H9 (cell line): ENCODE measurements at regions not wholly inside any gene's neighbourhood (a gene's known extent, or its start where the extent isn't known, plus 50 kb on each side); places are given as distances from the start of the nearest gene placed in this dataset.

Experiments used
- DNase-seq: peaks from one replicate; pipeline ENCODE4 v3.0.0-alpha.2; 2017
- H2AFZ ChIP-seq: one replicate; pipeline ENCODE4 v1.6.1; 2013; ENCODE audit warnings: mild to moderate bottlenecking, low read length, control low read depth, moderate library complexity
- H2AK5ac ChIP-seq: 2 replicates; pipeline ENCODE4 v1.6.1; 2013; ENCODE audit warnings: low read length, control low read depth, mixed read lengths; ENCODE audit not compliant: insufficient read length
- H2BK120ac ChIP-seq: one replicate; pipeline ENCODE4 v1.6.1; 2013; ENCODE audit warnings: low read depth, mild to moderate bottlenecking, low read length, control low read depth, inconsistent platforms; ENCODE audit not compliant: poor library complexity, severe bottlenecking
- H2BK12ac ChIP-seq: 2 replicates; pipeline ENCODE4 v1.6.1; 2013; ENCODE audit warnings: low read length, control low read depth, mixed read lengths, low read depth; ENCODE audit not compliant: insufficient read length
- H2BK15ac ChIP-seq: 2 replicates; pipeline ENCODE4 v1.6.1; 2013; ENCODE audit warnings: low read depth, low read length, control low read depth
- H2BK20ac ChIP-seq: one replicate; pipeline ENCODE4 v1.6.1; 2013; ENCODE audit warnings: low read depth, mild to moderate bottlenecking, low read length, control low read depth, inconsistent platforms; ENCODE audit not compliant: poor library complexity, severe bottlenecking
- H2BK5ac ChIP-seq: 2 replicates; pipeline ENCODE4 v1.6.1; 2013; ENCODE audit warnings: low read length, control low read depth, mixed read lengths; ENCODE audit not compliant: insufficient read length
- H3K14ac ChIP-seq: 2 replicates; pipeline ENCODE4 v1.6.1; 2013; ENCODE audit warnings: low read length, control low read depth; ENCODE audit not compliant: insufficient read depth
- H3K18ac ChIP-seq: 2 replicates; pipeline ENCODE4 v1.6.1; 2013; ENCODE audit warnings: low read depth, mild to moderate bottlenecking, mixed read lengths, low read length, control low read depth; ENCODE audit not compliant: insufficient read length
- H3K23ac ChIP-seq: 2 replicates; pipeline ENCODE4 v1.6.1; 2013; ENCODE audit warnings: low read length, control low read depth, mixed read lengths, low read depth; ENCODE audit not compliant: insufficient read length
- H3K23me2 ChIP-seq: 2 replicates; pipeline ENCODE4 v1.6.1; 2013; ENCODE audit warnings: low read depth, mild to moderate bottlenecking, mixed read lengths, low read length, control low read depth; ENCODE audit not compliant: insufficient read length, poor library complexity, severe bottlenecking
- H3K27ac ChIP-seq: 2 replicates; pipeline ENCODE4 v1.5.1; 2013; ENCODE audit warnings: low read length, control low read depth, mixed read lengths, low read depth; ENCODE audit not compliant: insufficient read length
- H3K27me3 ChIP-seq: 2 replicates; pipeline ENCODE4 v1.6.1; 2013; ENCODE audit warnings: low read length, control low read depth, inconsistent platforms; ENCODE audit not compliant: insufficient read depth
- H3K4ac ChIP-seq: 2 replicates; pipeline ENCODE4 v1.6.1; 2013; ENCODE audit warnings: low read depth, mild to moderate bottlenecking, control low read depth, inconsistent platforms, low read length, moderate library complexity
- H3K4me1 ChIP-seq: 2 replicates; pipeline ENCODE4 v1.6.1; 2013; ENCODE audit warnings: low read length, control low read depth, inconsistent platforms; ENCODE audit not compliant: insufficient read depth
- H3K4me2 ChIP-seq: 2 replicates; pipeline ENCODE4 v1.6.1; 2013; ENCODE audit warnings: low read length, control low read depth, mixed read lengths; ENCODE audit not compliant: insufficient read length, insufficient read depth
- H3K56ac ChIP-seq: 2 replicates; pipeline ENCODE4 v1.6.1; 2013; ENCODE audit warnings: low read depth, mild to moderate bottlenecking, mixed read lengths, low read length, control low read depth; ENCODE audit not compliant: insufficient read length
- H3K79me1 ChIP-seq: 2 replicates; pipeline ENCODE4 v1.6.1; 2013; ENCODE audit warnings: low read depth, mild to moderate bottlenecking, moderate library complexity, low read length, control low read depth, inconsistent platforms; ENCODE audit not compliant: insufficient read depth, poor library complexity, severe bottlenecking
- H3K79me2 ChIP-seq: 2 replicates; pipeline ENCODE4 v1.6.1; 2013; ENCODE audit warnings: low read length, control low read depth, inconsistent platforms; ENCODE audit not compliant: insufficient read depth
- H3K9ac ChIP-seq: 2 replicates; pipeline ENCODE4 v1.6.1; 2013; ENCODE audit warnings: low read length, control low read depth, mixed read lengths; ENCODE audit not compliant: insufficient read length; ENCODE audit errors: extremely low read depth
- H3K9me3 ChIP-seq: one replicate; pipeline ENCODE4 v1.6.1; 2013; ENCODE audit warnings: low read depth, low read length, inconsistent platforms; ENCODE audit not compliant: control insufficient read depth
- H3T11ph ChIP-seq: one replicate; pipeline ENCODE4 v1.6.1; 2013; ENCODE audit warnings: mild to moderate bottlenecking, low read length, control low read depth, inconsistent platforms
- H4K20me1 ChIP-seq: one replicate; pipeline ENCODE4 v1.6.1; 2013; ENCODE audit not compliant: control insufficient read depth, insufficient read length, insufficient read depth
- H4K5ac ChIP-seq: 2 replicates; pipeline ENCODE4 v1.6.1; 2013; ENCODE audit warnings: low read depth, mild to moderate bottlenecking, mixed read lengths, low read length, control low read depth; ENCODE audit not compliant: insufficient read length
- H4K8ac ChIP-seq: replicated peaks from 2 replicates; pipeline ENCODE4 v1.6.1; 2013; ENCODE audit warnings: low read length, control low read depth, mixed read lengths, low read depth; ENCODE audit not compliant: insufficient read length
- H4K91ac ChIP-seq: 2 replicates; pipeline ENCODE4 v1.6.1; 2013; ENCODE audit warnings: low read depth, mild to moderate bottlenecking, moderate library complexity, mixed read lengths, low read length, control low read depth; ENCODE audit not compliant: insufficient read length
- H3K27ac Mint-ChIP-seq, 3 experiments: 2 replicates in 2 of 3; 3 replicates in 1 of 3; pipeline ENCODE4 v1.8.0; 2020 to 2021; ENCODE audit warnings: mixed read lengths in 3 of 3, mild to moderate bottlenecking in 1 of 3, moderate library complexity in 1 of 3
- H3K27me3 Mint-ChIP-seq: 2 replicates; pipeline ENCODE4 v1.8.0; 2021; ENCODE audit warnings: low read depth, mild to moderate bottlenecking, moderate library complexity, mixed read lengths
- H3K36me3 Mint-ChIP-seq, 3 experiments: 2 replicates in 2 of 3; 3 replicates in 1 of 3; pipeline ENCODE4 v1.8.0; 2020 to 2021; ENCODE audit warnings: low read depth in 3 of 3, mixed read lengths in 3 of 3; ENCODE audit not compliant: insufficient read depth in 1 of 3
- H3K4me1 Mint-ChIP-seq, 2 experiments: 2 replicates each; pipeline ENCODE4 v1.8.0; 2020; ENCODE audit warnings: mixed read lengths in 2 of 2
- H3K4me3 Mint-ChIP-seq, 2 experiments: 2 replicates in 1 of 2; 3 replicates in 1 of 2; pipeline ENCODE4 v1.8.0; 2020 to 2021; ENCODE audit warnings: mild to moderate bottlenecking in 2 of 2, mixed read lengths in 2 of 2, moderate library complexity in 1 of 2
- H3K9me3 Mint-ChIP-seq, 2 experiments: 2 replicates in 1 of 2; 3 replicates in 1 of 2; pipeline ENCODE4 v1.8.0; 2020; ENCODE audit warnings: mild to moderate bottlenecking in 2 of 2, mixed read lengths in 2 of 2, moderate library complexity in 1 of 2
- WGBS: extraction: QIAGEN DNeasy Blood & Tissue Kit; methylation state at CpG from one replicate; pipeline ENCODE4 v1.1.7; 2013; ENCODE audit warnings: missing lambda C conversion rate, low lambda C conversion rate, mixed read lengths; ENCODE audit not compliant: insufficient read length; ENCODE audit errors: extremely low coverage; 5-methylcytosine and 5-hydroxymethylcytosine counted together
- TF ChIP-seq, protein P1 (sequence below): fragments of 200-600 bp; sonication (generic); conservative IDR thresholded peaks from 3 replicates; pipeline ENCODE4 v1.8.0; 2021; ENCODE audit warnings: antibody characterized with exemption, mild to moderate bottlenecking

DNA sequence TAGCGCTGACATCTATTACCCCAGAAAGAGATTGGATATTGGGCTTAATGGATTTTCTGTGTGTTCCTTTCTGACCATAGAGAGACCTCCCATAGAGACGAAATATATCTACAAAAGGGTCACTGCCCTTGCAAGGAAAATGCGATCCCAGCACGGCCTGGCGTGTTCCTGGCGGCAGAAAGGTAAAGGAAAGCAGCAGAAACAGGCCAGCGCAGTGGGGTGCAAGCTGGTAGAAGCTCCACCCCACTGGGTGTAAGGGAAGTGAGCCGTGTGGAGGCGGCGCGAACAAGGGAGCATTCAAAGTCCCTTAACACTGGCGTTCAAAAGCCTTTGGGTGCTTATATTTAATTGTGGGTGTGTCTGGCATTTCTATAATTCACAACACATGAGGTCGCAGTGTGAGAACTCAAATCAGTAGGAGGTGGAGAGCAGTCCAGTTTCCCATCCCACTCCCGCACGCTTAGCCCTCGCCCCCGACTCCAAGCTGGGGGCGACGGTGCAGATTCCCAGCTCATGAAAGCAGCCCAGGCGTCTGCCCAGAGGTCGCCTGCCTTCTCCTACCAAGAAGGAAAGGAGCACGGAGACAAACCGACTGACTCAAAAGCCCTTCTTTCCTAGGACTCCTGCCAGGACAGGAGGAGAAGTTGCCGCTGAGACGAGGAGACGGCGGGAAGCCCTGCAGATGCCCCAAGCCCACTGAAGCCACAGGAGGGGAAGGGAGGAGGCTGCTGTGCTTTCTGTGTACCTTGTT is 478.4 kb downstream of the FOXO1 start:
- no peaks in the 10 kb centered on the region for H4K20me1 ChIP-seq
- WGBS = no CpG with 5 or more reads among the region's 27 CpGs
- peak; percentile 38 for DNase-seq

More for the DNA sequence above, 478.4 kb downstream of the FOXO1 start:
- H3K56ac ChIP-seq = no peak overlapping the region
- no peak overlapping the region for H2BK20ac ChIP-seq
- TF ChIP-seq, protein P1, sequence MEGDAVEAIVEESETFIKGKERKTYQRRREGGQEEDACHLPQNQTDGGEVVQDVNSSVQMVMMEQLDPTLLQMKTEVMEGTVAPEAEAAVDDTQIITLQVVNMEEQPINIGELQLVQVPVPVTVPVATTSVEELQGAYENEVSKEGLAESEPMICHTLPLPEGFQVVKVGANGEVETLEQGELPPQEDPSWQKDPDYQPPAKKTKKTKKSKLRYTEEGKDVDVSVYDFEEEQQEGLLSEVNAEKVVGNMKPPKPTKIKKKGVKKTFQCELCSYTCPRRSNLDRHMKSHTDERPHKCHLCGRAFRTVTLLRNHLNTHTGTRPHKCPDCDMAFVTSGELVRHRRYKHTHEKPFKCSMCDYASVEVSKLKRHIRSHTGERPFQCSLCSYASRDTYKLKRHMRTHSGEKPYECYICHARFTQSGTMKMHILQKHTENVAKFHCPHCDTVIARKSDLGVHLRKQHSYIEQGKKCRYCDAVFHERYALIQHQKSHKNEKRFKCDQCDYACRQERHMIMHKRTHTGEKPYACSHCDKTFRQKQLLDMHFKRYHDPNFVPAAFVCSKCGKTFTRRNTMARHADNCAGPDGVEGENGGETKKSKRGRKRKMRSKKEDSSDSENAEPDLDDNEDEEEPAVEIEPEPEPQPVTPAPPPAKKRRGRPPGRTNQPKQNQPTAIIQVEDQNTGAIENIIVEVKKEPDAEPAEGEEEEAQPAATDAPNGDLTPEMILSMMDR = no peak
- peaks cover 6% of the 10 kb centered on the region; the same call in 1 of the 2 replicates for H3K4me1 ChIP-seq
- H2BK12ac ChIP-seq = no peak overlapping the region
- Mint-ChIP-seq H3K9me3 (no peaks in the 10 kb centered on the region), H3K4me1 (peaks cover 32 to 37% of the 10 kb centered on the region in 2 experiments), H3K4me3 (no peak overlapping the region; a peak in 1 of 5 replicates), H3K27ac (no peak overlapping the region; a peak in 1 of 7 replicates), H3K36me3 (no peaks in the 10 kb centered on the region), H3K27me3 (peaks cover 4% of the 10 kb centered on the region)
- no peak overlapping the region for H3K4me2 ChIP-seq
- no peaks in the 10 kb centered on the region for H3K79me1 ChIP-seq
- no peak overlapping the region for H4K8ac ChIP-seq
- no peaks in the 10 kb centered on the region for H3K79me2 ChIP-seq
- H2BK15ac ChIP-seq = no peak overlapping the region
- no peak overlapping the region for H4K91ac ChIP-seq
- H3K27me3 ChIP-seq = no peaks in the 10 kb centered on the region
- no peaks in the 10 kb centered on the region for H3K23me2 ChIP-seq
- H3K27ac ChIP-seq = no peak overlapping the region
- no peak overlapping the region for H2BK120ac ChIP-seq
- H3K18ac ChIP-seq = no peak overlapping the region
- H4K5ac ChIP-seq = no peak overlapping the region
- H3K23ac ChIP-seq = no peak overlapping the region
- no peaks in the 10 kb centered on the region for H3K9me3 ChIP-seq
- no peak overlapping the region for H2AK5ac ChIP-seq
- no peak overlapping the region for H3K14ac ChIP-seq
- H3K4ac ChIP-seq = no peak overlapping the region
- no peak overlapping the region for H2AFZ ChIP-seq
- no peak overlapping the region for H3T11ph ChIP-seq
- H2BK5ac ChIP-seq = no peak overlapping the region
- H3K9ac ChIP-seq = no peak overlapping the region
